ENCODE measurements at regions not wholly inside any gene's neighbourhood (a gene's known extent, or its start where the extent isn't known, plus 50 kb on each side); places are given as distances from the start of the nearest gene placed in this dataset.

GRCh38 chr2:19035238-19035637 lies 323.2 kb downstream of the OSR1 start:
- no peak for DNase-seq (ENCODE audit: low spot score)

DNA sequence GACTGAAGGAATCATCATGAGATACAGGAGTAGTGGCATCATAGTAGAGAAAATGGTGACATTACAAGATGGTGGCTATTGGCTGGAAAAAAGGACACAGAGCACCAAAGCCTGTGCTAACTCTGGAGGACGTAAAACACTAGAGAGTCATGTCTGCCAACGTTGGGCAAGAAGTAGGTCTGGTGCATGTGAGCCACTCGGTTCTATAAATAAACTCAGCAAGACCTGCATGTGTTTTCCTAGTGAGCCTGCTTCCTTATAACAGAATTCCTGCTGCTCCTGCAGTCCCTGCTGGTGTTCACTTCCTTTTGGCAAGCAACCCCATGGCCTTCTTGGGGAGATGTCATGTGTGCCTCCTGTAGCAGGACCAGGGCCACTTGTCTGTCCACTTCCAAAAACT lies 325.2 kb downstream of the OSR1 start:
- H3K4me3 ChIP-seq (ENCODE audit: low read depth in 1 of 3, low read length in 3 of 3) = no peak overlapping the region
- H3K27me3 ChIP-seq (ENCODE audit: control insufficient read depth in 4 of 4, insufficient read depth in 4 of 4, low read length in 3 of 4) = no peaks in the 10 kb centered on the region
- no peak for DNase-seq (ENCODE audit: low spot score)
- no peak overlapping the region for H3K27ac ChIP-seq (ENCODE audit: low read depth in 1 of 2, low read length in 2 of 2)
- no peaks in the 10 kb centered on the region for H3K36me3 ChIP-seq (ENCODE audit: control insufficient read depth in 4 of 4, insufficient read depth in 3 of 4, low read depth in 1 of 4, low read length in 3 of 4)
- H3K9me3 ChIP-seq (ENCODE audit: control insufficient read depth in 4 of 4, low read length in 3 of 4) = no peaks in the 10 kb centered on the region
- WGBS = 86% methylated on average over 3 of the region's 3 CpGs
- H3K4me1 ChIP-seq (ENCODE audit: control insufficient read depth in 4 of 4, insufficient read depth in 4 of 4, low read length in 3 of 4) = no peaks in the 10 kb centered on the region
- H3K9ac ChIP-seq (ENCODE audit: low read depth in 1 of 2, low read length in 2 of 2) = no peak overlapping the region
- TF ChIP-seq NR2F2 (IDR thresholded peaks at IDR 0.05) (no peak), EGR1 (IDR thresholded peaks at IDR 0.05; ENCODE audit: low read depth in 2 of 2) (no peak), REST (IDR thresholded peaks at IDR 0.05) (no peak), JUND (IDR thresholded peaks at IDR 0.05) (no peak), HNF4G (IDR thresholded peaks at IDR 0.05) (no peak), TAF1 (conservative IDR thresholded peaks at IDR 0.05) (no peak), SP1 (IDR thresholded peaks at IDR 0.05) (no peak), HNF4A (conservative IDR thresholded peaks at IDR 0.05) (no peak)
- TF ChIP-seq, protein P1, sequence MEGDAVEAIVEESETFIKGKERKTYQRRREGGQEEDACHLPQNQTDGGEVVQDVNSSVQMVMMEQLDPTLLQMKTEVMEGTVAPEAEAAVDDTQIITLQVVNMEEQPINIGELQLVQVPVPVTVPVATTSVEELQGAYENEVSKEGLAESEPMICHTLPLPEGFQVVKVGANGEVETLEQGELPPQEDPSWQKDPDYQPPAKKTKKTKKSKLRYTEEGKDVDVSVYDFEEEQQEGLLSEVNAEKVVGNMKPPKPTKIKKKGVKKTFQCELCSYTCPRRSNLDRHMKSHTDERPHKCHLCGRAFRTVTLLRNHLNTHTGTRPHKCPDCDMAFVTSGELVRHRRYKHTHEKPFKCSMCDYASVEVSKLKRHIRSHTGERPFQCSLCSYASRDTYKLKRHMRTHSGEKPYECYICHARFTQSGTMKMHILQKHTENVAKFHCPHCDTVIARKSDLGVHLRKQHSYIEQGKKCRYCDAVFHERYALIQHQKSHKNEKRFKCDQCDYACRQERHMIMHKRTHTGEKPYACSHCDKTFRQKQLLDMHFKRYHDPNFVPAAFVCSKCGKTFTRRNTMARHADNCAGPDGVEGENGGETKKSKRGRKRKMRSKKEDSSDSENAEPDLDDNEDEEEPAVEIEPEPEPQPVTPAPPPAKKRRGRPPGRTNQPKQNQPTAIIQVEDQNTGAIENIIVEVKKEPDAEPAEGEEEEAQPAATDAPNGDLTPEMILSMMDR (IDR thresholded peaks at IDR 0.05; ENCODE audit: low read depth, low read length, missing input control) = no peak

More at GRCh38 chr2:19035238-19035637, 323.2 kb downstream of the OSR1 start:
- Histone ChIP-seq H3K27ac (ENCODE audit: low read depth in 1 of 2, low read length in 2 of 2) (no peak overlapping the region), H3K9me3 (ENCODE audit: control insufficient read depth in 4 of 4, low read length in 3 of 4) (no peaks in the 10 kb centered on the region), H3K4me3 (ENCODE audit: low read depth in 1 of 3, low read length in 3 of 3) (no peak overlapping the region), H3K36me3 (ENCODE audit: control insufficient read depth in 4 of 4, insufficient read depth in 3 of 4, low read depth in 1 of 4, low read length in 3 of 4) (no peaks in the 10 kb centered on the region), H3K27me3 (ENCODE audit: control insufficient read depth in 4 of 4, insufficient read depth in 4 of 4, low read length in 3 of 4) (no peaks in the 10 kb centered on the region), H3K4me1 (ENCODE audit: control insufficient read depth in 4 of 4, insufficient read depth in 4 of 4, low read length in 3 of 4) (no peaks in the 10 kb centered on the region), H3K9ac (ENCODE audit: low read depth in 1 of 2, low read length in 2 of 2) (no peak overlapping the region)
- TF ChIP-seq EGR1 (IDR thresholded peaks at IDR 0.05; ENCODE audit: low read depth in 2 of 2) (no peak), RAD21 (IDR thresholded peaks at IDR 0.05) (peak in 1 of 2 donors; percentile 21), HNF4A (conservative IDR thresholded peaks at IDR 0.05) (no peak), YY1 (IDR thresholded peaks at IDR 0.05) (no peak), HNF4G (IDR thresholded peaks at IDR 0.05) (no peak), RXRA (IDR thresholded peaks at IDR 0.05) (peak; percentile 42 to 52), GABPA (IDR thresholded peaks at IDR 0.05 in 1 of 2, conservative IDR thresholded peaks at IDR 0.05 in 1 of 2) (no peak), JUND (IDR thresholded peaks at IDR 0.05) (no peak), ATF3 (IDR thresholded peaks at IDR 0.05) (no peak), NR2F2 (IDR thresholded peaks at IDR 0.05) (peak; percentile 91), SP1 (IDR thresholded peaks at IDR 0.05) (no peak), FOXA1 (IDR thresholded peaks at IDR 0.05) (no peak), FOXA2 (IDR thresholded peaks at IDR 0.05) (no peak), REST (IDR thresholded peaks at IDR 0.05) (no peak)
- TF ChIP-seq, protein P2, sequence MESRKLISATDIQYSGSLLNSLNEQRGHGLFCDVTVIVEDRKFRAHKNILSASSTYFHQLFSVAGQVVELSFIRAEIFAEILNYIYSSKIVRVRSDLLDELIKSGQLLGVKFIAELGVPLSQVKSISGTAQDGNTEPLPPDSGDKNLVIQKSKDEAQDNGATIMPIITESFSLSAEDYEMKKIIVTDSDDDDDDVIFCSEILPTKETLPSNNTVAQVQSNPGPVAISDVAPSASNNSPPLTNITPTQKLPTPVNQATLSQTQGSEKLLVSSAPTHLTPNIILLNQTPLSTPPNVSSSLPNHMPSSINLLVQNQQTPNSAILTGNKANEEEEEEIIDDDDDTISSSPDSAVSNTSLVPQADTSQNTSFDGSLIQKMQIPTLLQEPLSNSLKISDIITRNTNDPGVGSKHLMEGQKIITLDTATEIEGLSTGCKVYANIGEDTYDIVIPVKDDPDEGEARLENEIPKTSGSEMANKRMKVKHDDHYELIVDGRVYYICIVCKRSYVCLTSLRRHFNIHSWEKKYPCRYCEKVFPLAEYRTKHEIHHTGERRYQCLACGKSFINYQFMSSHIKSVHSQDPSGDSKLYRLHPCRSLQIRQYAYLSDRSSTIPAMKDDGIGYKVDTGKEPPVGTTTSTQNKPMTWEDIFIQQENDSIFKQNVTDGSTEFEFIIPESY (IDR thresholded peaks at IDR 0.05) = no peak
- WGBS = 82% methylated on average over 3 of the region's 3 CpGs

Measured in liver (tissue), 8 donors.